Erythroblast (primary cell): ENCODE measurements at regions not wholly inside any gene's neighbourhood (a gene's known extent, or its start where the extent isn't known, plus 50 kb on each side); places are given as distances from the start of the nearest gene placed in this dataset.

Experiments used
- DNase-seq, 2 experiments: peaks; one replicate each; lab custom pipeline; 2025; lab: John Stamatoyannopoulos, UW
- GATA1 ChIP-seq: IDR thresholded peaks from 2 replicates; pipeline ENCODE4 v1.6.1; 2011; ENCODE audit warnings: low read depth, mild to moderate bottlenecking, control low read depth, low read length, moderate library complexity
- POLR2A ChIP-seq: IDR thresholded peaks from 2 replicates; pipeline ENCODE4 v1.6.1; 2011; ENCODE audit warnings: mild to moderate bottlenecking, low read length

DNA sequence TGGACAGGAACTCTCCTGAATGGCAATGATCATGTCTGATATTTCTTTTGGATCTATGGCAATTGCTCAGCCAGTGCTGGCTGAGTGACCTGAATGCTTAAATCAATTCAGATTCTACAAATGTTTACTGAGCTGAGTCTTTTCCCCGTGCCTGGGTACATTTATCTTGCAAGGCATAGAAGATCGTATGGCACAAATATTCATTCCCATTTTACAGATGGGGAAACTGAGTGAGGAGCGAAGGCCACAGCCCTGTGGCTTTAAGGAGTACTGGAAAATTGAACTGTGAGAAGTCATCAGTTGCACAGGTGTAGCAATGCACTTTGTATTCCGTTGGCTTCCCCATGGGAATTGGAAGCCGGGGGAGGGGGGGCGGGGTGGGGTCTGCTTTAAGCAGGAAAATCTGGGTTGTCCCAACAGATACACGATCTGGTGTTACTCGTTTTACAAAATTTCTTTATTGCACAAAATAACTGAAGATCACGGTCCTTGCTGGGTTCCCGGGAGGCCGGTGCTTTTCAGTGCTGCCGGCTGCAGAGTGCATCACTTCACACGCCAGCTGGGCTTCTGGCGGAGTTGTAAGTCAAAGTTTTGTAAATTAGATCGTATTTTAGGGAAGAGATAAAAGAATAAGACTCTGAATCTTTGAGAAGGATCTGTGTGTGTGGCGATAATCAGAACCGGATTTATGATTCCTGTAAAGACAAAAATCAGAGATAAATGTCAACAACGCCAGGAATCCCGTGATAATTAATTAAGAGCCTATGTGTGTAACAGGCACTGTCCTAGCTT is 75.0 kb upstream of the MAP1LC3B2 start:
- no peak for DNase-seq
- TF ChIP-seq GATA1 (no peak), POLR2A (no peak)

DNA sequence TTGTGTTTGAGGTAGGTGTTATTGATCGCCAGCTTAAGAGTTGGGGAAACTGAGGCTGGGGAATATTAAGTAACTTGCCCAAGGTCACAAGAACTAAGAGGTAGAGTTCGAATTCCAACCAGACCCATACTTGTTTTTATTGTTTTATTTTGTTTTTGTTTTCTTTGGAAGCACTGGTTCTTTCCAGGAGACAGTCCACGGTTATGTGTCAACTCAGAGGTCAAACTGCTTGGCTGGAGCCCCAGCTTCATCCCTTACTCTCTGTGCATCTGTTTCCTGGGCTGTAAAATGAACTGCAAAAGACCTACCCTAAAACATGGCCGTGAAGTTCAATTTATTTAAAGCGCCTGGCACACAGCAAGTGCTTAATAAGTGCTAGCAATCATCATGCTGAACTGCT is 74.4 kb upstream of the MAP1LC3B2 start:
- no peak for DNase-seq
- no peak for TF ChIP-seq POLR2A

DNA sequence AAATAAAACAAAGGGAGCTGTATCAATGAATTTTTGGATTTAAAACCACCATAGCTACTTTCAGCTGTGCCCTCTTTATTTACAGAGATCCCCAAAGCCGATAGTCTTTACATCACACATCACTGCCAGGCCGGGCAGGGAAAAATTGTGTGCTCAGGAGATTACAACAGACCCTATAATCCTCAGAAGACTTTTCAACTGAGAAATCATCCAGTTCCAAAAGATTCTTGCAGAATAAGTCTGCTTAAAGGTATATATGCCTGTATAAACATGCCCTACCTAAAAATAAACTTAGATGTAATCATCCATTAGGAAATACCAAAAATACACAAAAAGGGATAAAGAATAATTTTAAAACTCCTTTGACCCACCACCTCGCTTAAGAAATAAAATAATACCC is 70.1 kb upstream of the MAP1LC3B2 start:
- DNase-seq = no peak
- no peak for TF ChIP-seq POLR2A
- no peak for TF ChIP-seq GATA1

DNA sequence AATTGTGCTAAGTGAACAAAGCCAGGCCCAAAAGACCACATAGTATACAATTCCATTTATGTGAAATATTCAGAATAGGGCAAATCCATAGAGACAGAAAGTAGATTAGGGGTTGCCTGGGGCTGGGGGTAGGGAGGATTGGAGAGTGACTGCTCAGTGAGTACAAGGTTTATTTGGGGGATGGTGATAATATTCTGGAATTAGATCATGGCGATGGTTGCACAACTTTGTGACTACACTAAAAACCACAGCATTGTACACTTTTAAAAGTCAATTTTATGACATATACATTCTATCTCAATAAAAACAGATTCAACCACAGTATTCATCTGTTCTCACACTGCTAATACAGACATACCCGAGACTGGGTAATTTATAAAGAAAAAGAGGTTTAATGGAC is 68.7 kb upstream of the MAP1LC3B2 start:
- no peak for DNase-seq
- TF ChIP-seq POLR2A (no peak), GATA1 (no peak)

DNA sequence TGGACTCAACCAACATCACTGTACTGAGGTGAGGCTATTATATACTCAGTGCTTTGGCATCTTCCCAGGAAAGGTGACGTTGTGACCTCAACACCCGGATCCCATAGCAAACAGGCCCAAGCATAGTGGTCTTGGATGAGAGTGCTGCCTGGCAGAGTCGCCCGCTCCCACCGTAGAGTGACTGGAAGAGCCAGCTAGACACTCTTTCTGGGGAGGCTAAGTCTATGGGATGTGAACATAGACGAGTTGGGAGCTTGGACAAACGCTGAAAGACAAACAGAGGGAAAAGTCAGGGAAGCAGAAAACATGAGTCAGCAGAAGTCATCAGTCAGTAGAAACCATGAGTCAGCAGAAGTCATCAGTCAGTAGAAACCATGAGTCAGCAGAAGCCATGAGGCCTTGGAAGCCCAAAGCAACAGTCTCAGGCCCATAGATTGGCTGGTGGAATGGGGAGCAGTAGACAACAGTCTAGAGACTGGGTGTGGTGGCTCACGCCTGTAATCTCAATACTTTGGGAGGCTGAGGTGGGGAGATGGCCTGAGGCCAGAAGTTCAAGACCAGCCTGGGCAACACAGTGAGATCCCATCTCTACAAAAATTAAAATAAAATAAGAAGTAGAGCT is 66.4 kb upstream of the MAP1LC3B2 start:
- TF ChIP-seq POLR2A (no peak), GATA1 (no peak)

DNA sequence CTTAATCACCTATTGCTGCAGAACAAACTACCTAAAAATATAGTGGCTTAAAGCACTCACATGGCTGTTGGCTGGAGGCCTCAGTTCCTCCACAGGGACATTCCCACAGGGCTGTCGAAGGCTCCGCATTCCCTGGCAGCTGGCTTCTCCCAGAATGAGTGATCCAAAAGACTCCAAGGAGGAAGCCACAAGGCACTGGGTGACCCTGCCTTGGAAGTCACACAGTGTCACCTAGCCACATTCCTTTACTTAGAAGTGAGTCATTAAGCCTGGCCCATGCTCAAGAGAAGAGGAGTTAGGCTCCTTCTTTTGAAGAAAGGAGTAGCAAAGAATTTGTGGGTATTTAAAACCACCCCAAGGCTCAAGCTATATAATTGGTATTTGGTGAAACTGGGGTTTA is 63.9 kb upstream of the MAP1LC3B2 start:
- no peak for DNase-seq
- TF ChIP-seq GATA1 (no peak), POLR2A (no peak)

More for the DNA sequence above, 66.4 kb upstream of the MAP1LC3B2 start:
- DNase-seq = peak; percentile 52 to 62

DNA sequence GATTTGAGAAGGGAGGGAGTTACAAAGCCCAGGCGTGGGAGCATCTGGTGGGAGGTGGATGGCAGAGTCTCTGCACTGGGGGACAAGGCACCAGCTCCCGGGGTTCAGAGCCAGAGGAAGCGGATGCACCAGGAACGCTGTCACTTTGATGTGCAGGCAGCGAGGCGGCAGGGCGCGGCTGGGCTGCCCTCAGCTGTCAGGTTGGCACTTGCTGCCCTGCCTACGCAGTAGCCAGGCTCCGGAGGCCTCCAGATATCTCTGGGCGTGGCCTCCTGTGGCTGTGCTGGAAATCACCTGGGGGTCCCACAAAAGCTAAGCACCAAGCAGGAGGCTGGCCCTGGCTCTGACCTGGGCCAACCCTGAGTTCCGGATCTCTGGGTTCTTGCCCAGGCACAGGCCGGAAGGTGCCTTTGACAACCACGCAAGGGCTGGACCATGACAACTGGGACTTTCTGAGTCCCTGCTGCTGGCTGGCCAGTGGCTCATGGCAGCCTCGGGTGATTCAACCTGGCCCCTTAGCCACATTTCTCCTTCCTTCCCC is 62.1 kb upstream of the MAP1LC3B2 start:
- TF ChIP-seq GATA1 (no peak), POLR2A (no peak)
- no peak for DNase-seq

DNA sequence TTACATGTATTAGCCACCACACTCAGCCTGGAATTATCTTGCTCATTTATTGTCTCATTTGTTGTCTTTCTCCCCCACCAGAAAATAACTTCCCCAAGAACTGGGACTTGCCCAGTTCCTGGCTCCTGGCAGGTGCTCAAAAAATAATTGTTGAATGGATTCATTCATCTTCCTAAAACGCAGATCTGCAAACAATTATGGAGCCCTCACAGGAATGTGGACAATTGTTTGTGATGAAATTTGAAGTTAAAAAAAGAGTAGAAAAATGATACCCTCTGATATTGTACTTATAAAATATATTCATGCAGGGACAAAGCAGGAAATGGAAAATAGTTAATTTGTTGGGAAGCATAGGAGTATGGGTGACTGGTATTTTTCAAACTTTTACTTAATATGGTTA is 60.7 kb upstream of the MAP1LC3B2 start:
- TF ChIP-seq GATA1 (no peak), POLR2A (no peak)

DNA sequence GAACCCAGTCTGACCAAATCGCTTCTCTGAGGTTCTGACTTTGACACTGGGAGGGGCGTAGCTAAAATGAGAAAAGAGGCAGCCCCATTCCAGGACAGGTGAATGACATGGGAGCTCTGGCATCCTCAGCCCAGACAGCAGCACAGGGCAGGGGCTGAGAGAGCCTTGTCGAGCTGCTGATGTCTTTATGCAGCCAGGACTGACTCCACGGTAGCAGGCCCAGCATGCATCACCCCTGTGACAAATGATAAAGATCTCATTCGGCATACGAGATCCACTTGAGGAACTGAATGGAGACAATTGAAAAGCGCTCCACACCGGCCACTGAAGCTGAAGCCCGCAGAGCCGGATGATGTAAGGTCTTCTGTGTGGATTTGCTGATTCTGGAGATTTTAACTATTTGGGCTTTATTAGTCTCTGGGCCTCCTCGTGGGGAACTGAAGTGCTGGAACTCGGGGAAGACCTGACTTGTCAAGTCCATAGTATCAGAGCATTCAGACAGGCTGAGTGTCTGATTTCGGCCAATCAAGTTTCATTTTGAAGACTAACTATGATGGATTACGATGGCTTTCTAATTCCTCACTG is 56.9 kb upstream of the MAP1LC3B2 start:
- DNase-seq = no peak
- TF ChIP-seq GATA1 = no peak
- TF ChIP-seq POLR2A = no peak

More for the DNA sequence above, 60.7 kb upstream of the MAP1LC3B2 start:
- no peak for DNase-seq

DNA sequence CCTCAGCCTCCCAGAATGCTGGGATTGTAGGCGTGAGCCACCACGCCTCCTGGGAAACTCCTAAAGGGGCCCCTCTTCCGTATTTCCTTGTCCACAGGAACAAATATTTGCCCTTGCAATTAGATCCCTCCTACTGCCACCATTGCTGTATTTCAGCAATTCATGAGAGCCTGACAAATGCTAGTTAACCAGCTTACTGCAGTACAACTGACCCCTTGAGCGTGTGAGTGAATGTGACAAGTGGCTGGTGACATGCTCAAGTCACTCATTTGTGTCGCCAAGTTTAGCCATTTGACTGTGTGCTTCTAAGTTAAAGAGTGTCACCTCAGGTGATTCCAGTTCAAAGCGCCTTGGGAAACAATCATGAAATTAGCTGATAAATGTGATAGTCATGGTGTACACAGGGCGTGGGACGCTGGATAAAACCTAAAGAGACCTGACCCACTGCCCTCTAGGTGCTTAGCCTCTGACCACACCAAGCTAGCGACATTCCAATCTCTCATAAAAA is 56.1 kb upstream of the MAP1LC3B2 start:
- no peak for DNase-seq
- TF ChIP-seq GATA1 (no peak), POLR2A (no peak)

DNA sequence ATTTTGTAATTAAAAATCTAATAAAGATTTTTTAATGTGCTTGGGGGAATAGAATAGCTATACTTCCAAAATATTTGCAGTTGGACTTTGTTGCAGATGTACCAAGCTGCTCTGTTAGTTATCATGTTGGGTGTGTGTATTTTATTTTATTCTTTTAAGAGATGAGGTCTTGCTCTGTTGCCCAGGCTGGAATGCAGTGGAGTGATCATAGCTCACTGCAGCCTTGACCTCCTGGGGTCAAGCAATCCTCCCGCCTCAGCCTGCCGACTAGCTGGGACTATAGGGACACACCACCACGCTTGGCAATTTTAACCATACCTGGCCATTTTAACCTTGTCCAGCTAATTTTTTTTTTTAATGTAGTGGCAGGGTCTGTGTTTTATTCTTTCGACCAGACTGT is 54.7 kb upstream of the MAP1LC3B2 start:
- TF ChIP-seq POLR2A (no peak), GATA1 (no peak)
- DNase-seq = no peak

DNA sequence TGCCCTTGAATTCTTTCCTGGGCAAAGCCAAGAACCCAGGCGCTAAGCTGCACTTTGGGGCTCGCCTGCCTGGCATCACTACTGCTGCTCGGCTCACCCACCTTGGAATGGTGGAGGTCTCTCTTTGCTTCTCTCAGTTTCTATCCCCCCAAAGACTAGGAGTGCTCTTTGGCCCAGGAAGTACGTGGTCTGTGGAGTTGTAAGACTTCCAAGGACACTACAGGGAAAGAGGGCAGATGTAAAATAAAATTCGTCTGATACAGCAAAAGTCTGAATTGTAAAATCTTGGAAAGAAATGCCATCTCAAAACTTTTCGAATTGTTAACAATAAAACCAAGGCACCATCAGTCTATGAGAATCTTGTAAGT is 52.5 kb upstream of the MAP1LC3B2 start:
- DNase-seq = no peak
- TF ChIP-seq GATA1 = no peak
- no peak for TF ChIP-seq POLR2A

DNA sequence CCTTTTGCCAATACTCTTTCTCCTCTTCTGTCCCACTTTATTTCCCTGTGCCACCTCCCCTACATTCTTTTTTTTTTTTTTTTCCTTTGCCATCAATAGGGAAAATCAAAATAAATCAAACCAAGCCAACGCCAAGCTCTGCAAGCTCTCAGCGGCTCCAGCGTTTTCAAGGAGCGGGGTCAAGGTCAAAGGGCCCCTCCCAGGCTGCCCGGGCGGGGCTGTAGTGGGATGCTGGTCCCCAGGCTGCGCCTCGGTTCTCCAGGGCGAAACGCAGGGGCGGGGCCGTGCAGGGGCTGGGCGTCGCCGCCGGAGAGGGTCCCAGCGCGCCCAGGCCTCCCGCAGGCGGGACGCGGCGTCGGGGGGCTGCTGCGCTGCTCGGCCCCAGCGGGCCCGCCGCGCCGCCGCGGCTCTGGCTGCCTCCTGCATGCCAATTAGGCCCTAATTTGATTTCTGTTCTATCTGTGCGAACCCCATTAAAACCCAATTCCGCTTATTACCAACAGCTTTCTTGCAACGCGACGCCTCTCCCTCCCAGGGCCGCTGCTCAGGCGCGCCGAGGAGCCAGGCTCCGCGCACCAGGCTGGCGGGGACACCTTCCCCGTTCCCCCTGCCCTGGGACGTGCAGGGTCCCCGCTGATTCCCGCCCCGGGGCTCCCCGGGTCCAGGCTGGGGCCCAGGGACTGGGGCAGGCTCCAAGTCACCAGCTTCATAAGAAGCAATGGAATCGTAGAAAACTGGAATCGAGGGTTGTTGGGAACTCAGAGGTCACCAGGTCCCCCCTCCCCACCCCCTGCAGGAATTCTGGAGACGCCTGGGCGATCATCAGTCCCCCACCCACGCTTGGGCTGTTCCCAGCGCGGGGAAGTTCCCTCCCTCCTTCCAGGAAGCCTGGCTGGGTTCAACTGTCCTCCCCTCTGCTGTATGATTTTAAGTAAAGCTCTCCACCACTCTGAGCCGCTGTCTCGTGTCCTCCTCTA is 50.7 kb upstream of the MAP1LC3B2 start:
- DNase-seq = no peak
- TF ChIP-seq GATA1 = no peak
- TF ChIP-seq POLR2A = no peak
